ENCODE measurements at regions not wholly inside any gene's neighbourhood (a gene's known extent, or its start where the extent isn't known, plus 50 kb on each side); places are given as distances from the start of the nearest gene placed in this dataset.

DNA sequence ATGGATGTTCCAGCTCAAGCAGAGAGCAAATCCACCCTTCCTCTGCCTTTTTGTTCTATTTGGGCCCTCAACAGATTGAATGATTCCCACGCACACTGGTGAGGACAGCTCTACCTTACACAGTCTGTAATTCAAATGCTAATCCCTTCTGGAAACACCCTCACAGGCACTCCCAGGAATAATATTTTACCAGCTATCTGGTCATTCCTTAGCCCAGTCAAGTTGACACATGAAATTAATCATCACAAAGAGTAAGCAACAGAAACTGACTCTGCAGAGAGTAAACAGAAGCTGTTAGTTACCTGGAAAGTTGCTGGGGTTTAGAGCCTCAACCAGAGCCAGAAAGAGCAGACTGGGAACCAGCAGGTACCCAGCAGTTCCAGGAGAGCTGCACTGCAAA, 75.5 kb upstream of the MMP2 start:
- Histone ChIP-seq H3K4me3 (ENCODE audit: extremely low read depth in 1 of 4, insufficient read depth in 2 of 4, low read depth in 3 of 4, low read length in 4 of 4) (no peak overlapping the region), H4K20me1 (replicated peaks in 1 of 2; ENCODE audit: control insufficient read depth in 1 of 2, insufficient read depth in 2 of 2, low read length in 2 of 2) (no peaks in the 10 kb centered on the region), H3K23ac (ENCODE audit: insufficient read length) (no peak overlapping the region), H3K4me1 (replicated peaks in 1 of 4; ENCODE audit: control insufficient read depth in 3 of 4, insufficient read depth in 4 of 4, low read length in 3 of 4) (no peaks in the 10 kb centered on the region), H3K79me2 (ENCODE audit: control insufficient read depth in 1 of 2, insufficient read depth in 2 of 2, low read length in 2 of 2) (no peaks in the 10 kb centered on the region), H3K36me3 (ENCODE audit: control insufficient read depth in 2 of 4, insufficient read depth in 4 of 4, low read length in 3 of 4) (no peaks in the 10 kb centered on the region), H4K5ac (ENCODE audit: insufficient read length, low read depth, low read length) (no peak overlapping the region), H2BK5ac (ENCODE audit: low read depth, low read length) (no peak overlapping the region), H3K23me2 (ENCODE audit: low read depth, low read length) (no peaks in the 10 kb centered on the region; the same call in 1 of the 2 replicates), H4K91ac (replicated peaks; ENCODE audit: insufficient read length, low read length) (no peak overlapping the region), H3K27ac (ENCODE audit: low read depth, low read length) (no peak overlapping the region), H3K9ac (replicated peaks in 1 of 4; ENCODE audit: extremely low read depth in 1 of 4, low read depth in 3 of 4, low read length in 3 of 4) (no peak overlapping the region; a peak in 1 of 7 replicates), H4K8ac (ENCODE audit: extremely low read depth, insufficient read depth, low read length) (no peak overlapping the region), H2BK120ac (replicated peaks; ENCODE audit: low read depth, low read length) (no peak overlapping the region), H2BK15ac (ENCODE audit: low read length) (no peak overlapping the region), H3K4me2 (ENCODE audit: insufficient read depth in 1 of 2, low read depth in 2 of 2, low read length in 2 of 2) (no peak overlapping the region), H3K27me3 (replicated peaks in 1 of 4; ENCODE audit: control insufficient read depth in 3 of 4, extremely low read depth in 1 of 4, insufficient read depth in 3 of 4, low read length in 3 of 4) (no peaks in the 10 kb centered on the region), H3K14ac (ENCODE audit: insufficient read length) (no peak overlapping the region), H3K9me3 (ENCODE audit: insufficient read depth in 2 of 2, low read depth in 1 of 2, low read length in 1 of 2) (no peaks in the 10 kb centered on the region), H2AFZ (ENCODE audit: low read length) (no peak overlapping the region), H3K18ac (ENCODE audit: extremely low read depth, low read length) (no peak overlapping the region), H2BK20ac (ENCODE audit: low read length) (no peak overlapping the region), H2BK12ac (ENCODE audit: low read depth, low read length) (no peak overlapping the region), H3K4ac (replicated peaks; ENCODE audit: insufficient read length, low read depth, low read length) (no peak overlapping the region), H3K56ac (replicated peaks; ENCODE audit: insufficient read length, low read depth, low read length) (no peak overlapping the region), H3K79me1 (ENCODE audit: low read depth, low read length) (no peaks in the 10 kb centered on the region), H2AK5ac (ENCODE audit: low read depth, low read length) (no peak overlapping the region)
- POLR2A ChIA-PET (ENCODE audit: partially characterized antibody), result no interaction called here
- CTCF ChIA-PET (ENCODE audit: partially characterized antibody), result no interaction called here
- DNase-seq (ENCODE audit: low read depth in 1 of 2, low spot score in 2 of 2) (no peak), FAIRE-seq (no peak)
- WGBS, 2 experiments (ENCODE audit: extremely low coverage in 1 of 2, insufficient coverage in 1 of 2, insufficient read length in 1 of 2, insufficient replicate concordance in 2 of 2, low coverage in 1 of 2, low lambda C conversion rate in 2 of 2, missing lambda C conversion rate in 1 of 2), result 67% methylated on average over 1 of the region's 1 CpG; no CpG with 5 or more reads in 1 of the 2 experiments
- TF ChIP-seq CHD2 (IDR thresholded peaks at IDR 0.05; ENCODE audit: low read length) (no peak), RXRA (IDR thresholded peaks at IDR 0.05; ENCODE audit: insufficient read depth, low read depth, low read length) (no peak), BRCA1 (IDR thresholded peaks at IDR 0.05; ENCODE audit: low read depth, low read length) (no peak), JUND (IDR thresholded peaks at IDR 0.05; ENCODE audit: low read length) (no peak), RNF2 (IDR thresholded peaks at IDR 0.05; ENCODE audit: borderline replicate concordance, low read depth, low read length, missing control alignments, poor library complexity, severe bottlenecking) (no peak), RBBP5 (IDR thresholded peaks at IDR 0.05; ENCODE audit: borderline replicate concordance, low read depth, low read length) (no peak)
- TF ChIP-seq, protein P1, sequence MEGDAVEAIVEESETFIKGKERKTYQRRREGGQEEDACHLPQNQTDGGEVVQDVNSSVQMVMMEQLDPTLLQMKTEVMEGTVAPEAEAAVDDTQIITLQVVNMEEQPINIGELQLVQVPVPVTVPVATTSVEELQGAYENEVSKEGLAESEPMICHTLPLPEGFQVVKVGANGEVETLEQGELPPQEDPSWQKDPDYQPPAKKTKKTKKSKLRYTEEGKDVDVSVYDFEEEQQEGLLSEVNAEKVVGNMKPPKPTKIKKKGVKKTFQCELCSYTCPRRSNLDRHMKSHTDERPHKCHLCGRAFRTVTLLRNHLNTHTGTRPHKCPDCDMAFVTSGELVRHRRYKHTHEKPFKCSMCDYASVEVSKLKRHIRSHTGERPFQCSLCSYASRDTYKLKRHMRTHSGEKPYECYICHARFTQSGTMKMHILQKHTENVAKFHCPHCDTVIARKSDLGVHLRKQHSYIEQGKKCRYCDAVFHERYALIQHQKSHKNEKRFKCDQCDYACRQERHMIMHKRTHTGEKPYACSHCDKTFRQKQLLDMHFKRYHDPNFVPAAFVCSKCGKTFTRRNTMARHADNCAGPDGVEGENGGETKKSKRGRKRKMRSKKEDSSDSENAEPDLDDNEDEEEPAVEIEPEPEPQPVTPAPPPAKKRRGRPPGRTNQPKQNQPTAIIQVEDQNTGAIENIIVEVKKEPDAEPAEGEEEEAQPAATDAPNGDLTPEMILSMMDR (IDR thresholded peaks at IDR 0.05; ENCODE audit: control extremely low read depth in 1 of 3, insufficient read depth in 1 of 3, low read depth in 1 of 3, low read length in 3 of 3), result no peak

Data from H1 (cell line).